22Rv1 (cell line): ENCODE measurements at regions not wholly inside any gene's neighbourhood (a gene's known extent, or its start where the extent isn't known, plus 50 kb on each side); places are given as distances from the start of the nearest gene placed in this dataset.

Experiments used
- ZFX ChIP-seq: fragments of 450-650 bp; IDR thresholded peaks from 2 replicates; pipeline ENCODE4 v1.6.1; 2017; ENCODE audit warnings: antibody characterized with exemption, borderline replicate concordance
- TF ChIP-seq, protein P1 (sequence below): fragments of 450-650 bp; IDR thresholded peaks from 2 replicates; pipeline ENCODE4 v1.5.1; 2017; ENCODE audit warnings: mild to moderate bottlenecking

GRCh38 chr1:29684141-29684540 lies 447.8 kb downstream of the PTPRU start:
- TF ChIP-seq, protein P1, sequence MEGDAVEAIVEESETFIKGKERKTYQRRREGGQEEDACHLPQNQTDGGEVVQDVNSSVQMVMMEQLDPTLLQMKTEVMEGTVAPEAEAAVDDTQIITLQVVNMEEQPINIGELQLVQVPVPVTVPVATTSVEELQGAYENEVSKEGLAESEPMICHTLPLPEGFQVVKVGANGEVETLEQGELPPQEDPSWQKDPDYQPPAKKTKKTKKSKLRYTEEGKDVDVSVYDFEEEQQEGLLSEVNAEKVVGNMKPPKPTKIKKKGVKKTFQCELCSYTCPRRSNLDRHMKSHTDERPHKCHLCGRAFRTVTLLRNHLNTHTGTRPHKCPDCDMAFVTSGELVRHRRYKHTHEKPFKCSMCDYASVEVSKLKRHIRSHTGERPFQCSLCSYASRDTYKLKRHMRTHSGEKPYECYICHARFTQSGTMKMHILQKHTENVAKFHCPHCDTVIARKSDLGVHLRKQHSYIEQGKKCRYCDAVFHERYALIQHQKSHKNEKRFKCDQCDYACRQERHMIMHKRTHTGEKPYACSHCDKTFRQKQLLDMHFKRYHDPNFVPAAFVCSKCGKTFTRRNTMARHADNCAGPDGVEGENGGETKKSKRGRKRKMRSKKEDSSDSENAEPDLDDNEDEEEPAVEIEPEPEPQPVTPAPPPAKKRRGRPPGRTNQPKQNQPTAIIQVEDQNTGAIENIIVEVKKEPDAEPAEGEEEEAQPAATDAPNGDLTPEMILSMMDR, result no peak
- TF ChIP-seq ZFX, result no peak
